Panc1 (cell line): ENCODE measurements at regions not wholly inside any gene's neighbourhood (a gene's known extent, or its start where the extent isn't known, plus 50 kb on each side); places are given as distances from the start of the nearest gene placed in this dataset.

Experiments
- POLR2AphosphoS5 ChIP-seq: IDR thresholded peaks from 2 replicates; pipeline ENCODE4 v1.6.1; 2012; ENCODE audit warnings: mild to moderate bottlenecking, low read depth, low read length, moderate library complexity
- REST ChIP-seq, 2 experiments: IDR thresholded peaks; 2 replicates each; pipeline ENCODE4 v1.6.1; 2011 to 2012; ENCODE audit warnings: low read depth in 2 of 2, control low read depth in 1 of 2, low read length in 1 of 2, mild to moderate bottlenecking in 1 of 2, moderate library complexity in 1 of 2; ENCODE audit not compliant: insufficient read depth in 1 of 2
- SIN3A ChIP-seq: IDR thresholded peaks from 2 replicates; pipeline ENCODE4 v1.6.1; 2012; ENCODE audit warnings: low read depth, mild to moderate bottlenecking, low read length, moderate library complexity, borderline replicate concordance; ENCODE audit not compliant: insufficient read depth
- TCF7L2 ChIP-seq: IDR thresholded peaks from 2 replicates; pipeline ENCODE4 v1.6.1; 2011; ENCODE audit warnings: mild to moderate bottlenecking, low read depth, low read length, inconsistent platforms
- TF ChIP-seq, protein P1 (sequence below): fragments of 450-650 bp; IDR thresholded peaks from 2 replicates; pipeline ENCODE4 v1.5.1; 2017; ENCODE audit warnings: mild to moderate bottlenecking

DNA sequence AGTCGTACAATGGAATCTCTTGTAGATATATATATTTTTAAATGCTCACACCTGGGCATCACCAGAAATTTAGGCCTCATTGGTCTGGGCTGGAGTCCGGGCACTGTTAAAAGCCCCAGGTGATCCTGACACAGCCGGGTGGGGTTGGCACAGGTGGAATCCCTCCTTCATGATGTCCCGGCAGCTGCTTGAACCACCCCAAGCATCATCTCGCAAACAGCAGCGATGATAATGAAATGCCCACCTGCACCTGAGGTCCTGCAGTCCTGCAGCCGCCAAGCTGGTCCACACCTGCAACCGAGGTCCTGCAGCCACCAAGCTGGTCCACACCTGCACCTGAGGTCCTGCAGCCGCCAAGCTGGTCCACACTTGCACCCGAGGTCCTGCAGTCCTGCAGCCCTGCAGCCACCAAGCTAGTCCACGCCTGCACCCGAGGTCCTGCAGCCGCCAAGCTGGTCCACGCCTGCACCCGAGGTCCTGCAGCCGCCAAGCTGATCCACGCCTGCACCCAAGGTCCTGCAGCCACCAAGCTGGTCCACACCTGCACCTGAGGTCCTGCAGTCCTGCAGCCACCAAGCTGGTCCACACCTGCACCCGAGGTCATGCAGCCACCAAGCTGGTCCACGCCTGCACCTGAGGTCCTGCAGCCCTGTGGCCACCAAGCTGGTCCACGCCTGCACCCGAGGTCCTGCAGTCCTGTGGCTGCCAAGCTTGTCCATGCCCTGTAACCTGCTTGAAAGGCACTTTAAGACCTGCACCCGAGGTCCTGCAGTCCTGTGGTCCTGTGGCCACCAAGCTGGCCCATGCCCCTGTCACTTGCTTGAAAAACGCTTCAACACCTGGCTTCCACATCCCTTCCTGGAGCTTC is 261.2 kb downstream of the DLL1 start:
- TF ChIP-seq, protein P1, sequence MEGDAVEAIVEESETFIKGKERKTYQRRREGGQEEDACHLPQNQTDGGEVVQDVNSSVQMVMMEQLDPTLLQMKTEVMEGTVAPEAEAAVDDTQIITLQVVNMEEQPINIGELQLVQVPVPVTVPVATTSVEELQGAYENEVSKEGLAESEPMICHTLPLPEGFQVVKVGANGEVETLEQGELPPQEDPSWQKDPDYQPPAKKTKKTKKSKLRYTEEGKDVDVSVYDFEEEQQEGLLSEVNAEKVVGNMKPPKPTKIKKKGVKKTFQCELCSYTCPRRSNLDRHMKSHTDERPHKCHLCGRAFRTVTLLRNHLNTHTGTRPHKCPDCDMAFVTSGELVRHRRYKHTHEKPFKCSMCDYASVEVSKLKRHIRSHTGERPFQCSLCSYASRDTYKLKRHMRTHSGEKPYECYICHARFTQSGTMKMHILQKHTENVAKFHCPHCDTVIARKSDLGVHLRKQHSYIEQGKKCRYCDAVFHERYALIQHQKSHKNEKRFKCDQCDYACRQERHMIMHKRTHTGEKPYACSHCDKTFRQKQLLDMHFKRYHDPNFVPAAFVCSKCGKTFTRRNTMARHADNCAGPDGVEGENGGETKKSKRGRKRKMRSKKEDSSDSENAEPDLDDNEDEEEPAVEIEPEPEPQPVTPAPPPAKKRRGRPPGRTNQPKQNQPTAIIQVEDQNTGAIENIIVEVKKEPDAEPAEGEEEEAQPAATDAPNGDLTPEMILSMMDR: no peak
- TF ChIP-seq POLR2AphosphoS5: no peak
- TF ChIP-seq SIN3A: no peak
- TF ChIP-seq REST (IDR thresholded peaks at IDR 0.05; ENCODE audit: insufficient read depth in 1 of 2, low read depth in 2 of 2, low read length in 1 of 2): no peak
- TF ChIP-seq TCF7L2: no peak
